SK-N-SH (cell line): ENCODE measurements at regions not wholly inside any gene's neighbourhood (a gene's known extent, or its start where the extent isn't known, plus 50 kb on each side); places are given as distances from the start of the nearest gene placed in this dataset.

ENCODE experiments used
- CTCF ChIA-PET: fragments of 300-600, 350-600 bp; formaldehyde crosslinking; extraction: SDS; loops from one replicate; lab custom pipeline; 2021; lab: Yijun Ruan, JAX
- POLR2A ChIA-PET: fragments of 350-600 bp; sonication (Branson Sonifier 250); formaldehyde crosslinking; extraction: SDS; loops from one replicate; lab custom pipeline; 2020; ENCODE audit warnings: antibody characterized with exemption, inconsistent platforms; lab: Yijun Ruan, JAX
- DNase-seq: peaks from one replicate; pipeline ENCODE4 v3.0.0; 2012
- H2AFZ ChIP-seq: fragments of 200-600 bp; sonication (generic); 2 replicates; pipeline ENCODE4 v1.8.1; 2016; ENCODE audit warnings: antibody characterized with exemption, mild to moderate bottlenecking, low read depth
- H3F3A ChIP-seq: fragments of 200-600 bp; sonication (generic); replicated peaks from 2 replicates; pipeline ENCODE3; 2016; ENCODE audit warnings: antibody characterized with exemption, mild to moderate bottlenecking; ENCODE audit not compliant: insufficient read depth
- H3K27ac ChIP-seq, 2 experiments: fragments of 200-500 bp in 1 of 2; fragments of 200-600 bp in 1 of 2; sonication (Bioruptor generic) in 1 of 2; sonication (generic), shearing (Covaris generic) in 1 of 2; 2 replicates each; pipeline versions ENCODE4 v1.5.1 to v1.6.1; 2014 to 2016; ENCODE audit warnings: low read depth in 2 of 2, inconsistent platforms in 1 of 2, low read length in 1 of 2, mild to moderate bottlenecking in 1 of 2, mixed read lengths in 1 of 2
- H3K27me3 ChIP-seq: fragments of 200-600 bp; sonication (generic), shearing (Covaris generic); 2 replicates; pipeline ENCODE4 v1.6.1; 2016; ENCODE audit warnings: mixed run types; ENCODE audit not compliant: insufficient read depth
- H3K36me3 ChIP-seq, 2 experiments: fragments of 200-500 bp in 1 of 2; fragments of 200-600 bp in 1 of 2; sonication (Bioruptor generic) in 1 of 2; sonication (generic) in 1 of 2; replicated peaks in 1 of 2; 2 replicates each; pipeline versions ENCODE3 to v1.5.1; 2014 to 2016; ENCODE audit warnings: low read length in 1 of 2, mild to moderate bottlenecking in 1 of 2; ENCODE audit not compliant: insufficient read depth in 2 of 2, control insufficient read depth in 1 of 2
- H3K4me1 ChIP-seq, 2 experiments: fragments of 200-500 bp in 1 of 2; fragments of 200-600 bp in 1 of 2; sonication (Bioruptor generic) in 1 of 2; sonication (generic), shearing (Covaris generic) in 1 of 2; 2 replicates each; pipeline versions ENCODE4 v1.5.1 to v1.6.1; 2014 to 2016; ENCODE audit warnings: low read depth in 1 of 2, low read length in 1 of 2, mixed run types in 1 of 2; ENCODE audit not compliant: insufficient read depth in 2 of 2, control insufficient read depth in 1 of 2
- H3K4me2 ChIP-seq: fragments of 200-600 bp; sonication (generic), shearing (Covaris generic); 2 replicates; pipeline ENCODE4 v1.6.1; 2017; ENCODE audit warnings: mixed run types
- H3K4me3 ChIP-seq, 2 experiments: fragments of 200-500 bp in 1 of 2; fragments of 200-600 bp in 1 of 2; sonication (Bioruptor generic) in 1 of 2; sonication (generic), shearing (Covaris generic) in 1 of 2; 2 replicates each; pipeline versions ENCODE4 v1.5.1 to v1.8.1; 2014 to 2016; ENCODE audit warnings: low read depth in 2 of 2, inconsistent platforms in 1 of 2, low read length in 1 of 2, mild to moderate bottlenecking in 1 of 2, mixed read lengths in 1 of 2, moderate library complexity in 1 of 2
- H3K79me2 ChIP-seq: fragments of 200-600 bp; sonication (generic); 2 replicates; pipeline ENCODE4 v1.8.1; 2017; ENCODE audit warnings: mild to moderate bottlenecking; ENCODE audit not compliant: insufficient read depth
- H3K9ac ChIP-seq: fragments of 200-600 bp; sonication (generic); 2 replicates; pipeline ENCODE4 v1.6.1; 2017; ENCODE audit warnings: mixed run types
- H3K9me2 ChIP-seq: fragments of 200-600 bp; sonication (generic); 2 replicates; pipeline ENCODE4 v1.6.1; 2017; ENCODE audit warnings: mixed run types
- H3K9me3 ChIP-seq: fragments of 200-600 bp; sonication (generic); 2 replicates; pipeline ENCODE4 v1.6.1; 2017; ENCODE audit warnings: mixed run types, mild to moderate bottlenecking, moderate library complexity
- H4K20me1 ChIP-seq: fragments of 200-600 bp; sonication (generic); 2 replicates; pipeline ENCODE4 v1.6.1; 2017; ENCODE audit warnings: mild to moderate bottlenecking, mixed run types; ENCODE audit not compliant: insufficient read depth
- CHD2 ChIP-seq: fragments of 150-350 bp; IDR thresholded peaks from 2 replicates; pipeline ENCODE4 v1.6.1; 2018; ENCODE audit warnings: low read length; ENCODE audit not compliant: partially characterized antibody
- CTCF ChIP-seq: fragments of 200-600 bp; sonication (generic); IDR thresholded peaks from 2 replicates; pipeline ENCODE4 v1.6.1; 2017; ENCODE audit warnings: antibody characterized with exemption, mild to moderate bottlenecking, moderate library complexity
- ELF1 ChIP-seq: IDR thresholded peaks from 2 replicates; pipeline ENCODE4 v1.4.0; 2012
- EP300 ChIP-seq, 2 experiments: IDR thresholded peaks; 2 replicates each; pipeline versions ENCODE4 v1.4.0 to v1.6.1; 2012; ENCODE audit warnings: borderline replicate concordance in 1 of 2, low read depth in 1 of 2, low read length in 1 of 2
- FOXJ3 ChIP-seq: sonication (generic); formaldehyde crosslinking; IDR thresholded peaks from 2 replicates; pipeline ENCODE4 v1.5.1; 2020; ENCODE audit warnings: mild to moderate bottlenecking, missing genetic modification reagents
- GABPA ChIP-seq: IDR thresholded peaks from 2 replicates; pipeline ENCODE4 v1.4.0; 2012; ENCODE audit warnings: low read depth, mild to moderate bottlenecking
- JUND ChIP-seq: IDR thresholded peaks from 2 replicates; pipeline ENCODE4 v1.4.0; 2012
- MEF2A ChIP-seq: IDR thresholded peaks from 2 replicates; pipeline ENCODE4 v1.4.0; 2012; ENCODE audit warnings: low read depth, borderline replicate concordance
- POLR2AphosphoS5 ChIP-seq: IDR thresholded peaks from 2 replicates; pipeline ENCODE4 v1.6.1; 2012; ENCODE audit warnings: low read depth, low read length
- REST ChIP-seq: IDR thresholded peaks from 2 replicates; pipeline ENCODE4 v1.6.1; 2012; ENCODE audit warnings: mild to moderate bottlenecking, low read depth, low read length, moderate library complexity
- SIN3A ChIP-seq: IDR thresholded peaks from 2 replicates; pipeline ENCODE4 v1.6.1; 2012; ENCODE audit warnings: low read depth, mild to moderate bottlenecking, low read length, moderate library complexity, borderline replicate concordance
- TAF1 ChIP-seq: IDR thresholded peaks from 2 replicates; pipeline ENCODE4 v1.6.1; 2012; ENCODE audit warnings: low read depth, mild to moderate bottlenecking, low read length, moderate library complexity, borderline replicate concordance
- TEAD4 ChIP-seq: IDR thresholded peaks from 2 replicates; pipeline ENCODE4 v1.4.0; 2012; ENCODE audit warnings: mild to moderate bottlenecking, borderline replicate concordance; ENCODE audit not compliant: insufficient read depth
- USF1 ChIP-seq: IDR thresholded peaks from 2 replicates; pipeline ENCODE4 v1.4.0; 2012; ENCODE audit warnings: low read depth, borderline replicate concordance
- USF2 ChIP-seq: fragments of 150-350 bp; IDR thresholded peaks from 2 replicates; pipeline ENCODE4 v1.6.1; 2017; ENCODE audit warnings: antibody characterized with exemption, low read length, low read depth, borderline replicate concordance
- ZBTB33 ChIP-seq: IDR thresholded peaks from 2 replicates; pipeline ENCODE4 v1.4.0; 2012; ENCODE audit warnings: low read depth, borderline replicate concordance
- WGBS: methylation state at CpG from one replicate; pipeline ENCODE4 v1.1.6; 2017; ENCODE audit warnings: low lambda C conversion rate; 5-methylcytosine and 5-hydroxymethylcytosine counted together

GRCh38 chr2:226575928-226576327, 223.7 kb downstream of the IRS1 start:
- no peak for DNase-seq
- Histone ChIP-seq H3K9me3 (no peaks in the 10 kb centered on the region), H3K9ac (no peak overlapping the region), H3K4me1 (peaks cover 0 to 1% of the 10 kb centered on the region in 2 experiments; a peak in 2 of 4 replicates), H2AFZ (no peak overlapping the region), H3K4me2 (no peak overlapping the region), H4K20me1 (no peaks in the 10 kb centered on the region), H3K27me3 (no peaks in the 10 kb centered on the region)
- TF ChIP-seq TEAD4 (no peak), ZBTB33 (no peak), GABPA (no peak), SIN3A (no peak), POLR2AphosphoS5 (no peak), ELF1 (no peak), JUND (no peak), CHD2 (no peak), USF2 (no peak), CTCF (no peak), USF1 (no peak), MEF2A (no peak), EP300 (IDR thresholded peaks at IDR 0.05; ENCODE audit: borderline replicate concordance in 1 of 2, low read depth in 1 of 2, low read length in 1 of 2) (no peak), FOXJ3 (CRISPR knock-in tag) (no peak), REST (no peak), TAF1 (no peak)
- TF ChIP-seq, all 33 proteins: peak for 0
- no peak overlapping the region for H3K4me3 ChIP-seq
- no peaks in the 10 kb centered on the region for H3F3A ChIP-seq
- H3K9me2 ChIP-seq: no peaks in the 10 kb centered on the region
- CTCF ChIA-PET: no interaction called here
- POLR2A ChIA-PET: no interaction called here
- H3K79me2 ChIP-seq: no peaks in the 10 kb centered on the region
- no peaks in the 10 kb centered on the region for H3K36me3 ChIP-seq
- WGBS: 58% methylated on average over 4 of the region's 4 CpGs
- no peak overlapping the region for H3K27ac ChIP-seq
